ENCODE measurements at regions not wholly inside any gene's neighbourhood (a gene's known extent, or its start where the extent isn't known, plus 50 kb on each side); places are given as distances from the start of the nearest gene placed in this dataset.
A peak's percentile ranks its signal among the peaks of the same experiment; 100 is the strongest.

GRCh38 chr2:8266563-8266962 is 415.3 kb upstream of the ID2 start:
- no peak for TF ChIP-seq CTCF (IDR thresholded peaks at IDR 0.05; ENCODE audit: poor library complexity, severe bottlenecking)
- TF ChIP-seq MXI1 (conservative IDR thresholded peaks at IDR 0.05; ENCODE audit: poor library complexity, severe bottlenecking): no peak
- TF ChIP-seq EP300 (conservative IDR thresholded peaks at IDR 0.05; ENCODE audit: poor library complexity, severe bottlenecking): peak; percentile 24
- TF ChIP-seq EZH2 (IDR thresholded peaks at IDR 0.05; ENCODE audit: borderline replicate concordance, insufficient read depth, low read length, poor library complexity, severe bottlenecking): no peak
- no peak for TF ChIP-seq TAF1 (IDR thresholded peaks at IDR 0.05; ENCODE audit: low read depth)

Measured in neural cell (in vitro differentiated cells).